Ecto neural progenitor cell (in vitro differentiated cells): ENCODE measurements at regions not wholly inside any gene's neighbourhood (a gene's known extent, or its start where the extent isn't known, plus 50 kb on each side); places are given as distances from the start of the nearest gene placed in this dataset.

Experiments
- DNase-seq: peaks from one replicate; pipeline ENCODE4 v3.0.0-alpha.2; 2018; ENCODE audit warnings: low spot score

GRCh38 chr1:29812408-29813135, 576.2 kb downstream of the PTPRU start:
- DNase-seq: peak; percentile 32

GRCh38 chr1:29811727-29812407, 575.5 kb downstream of the PTPRU start:
- peak; percentile 15 for DNase-seq

DNA sequence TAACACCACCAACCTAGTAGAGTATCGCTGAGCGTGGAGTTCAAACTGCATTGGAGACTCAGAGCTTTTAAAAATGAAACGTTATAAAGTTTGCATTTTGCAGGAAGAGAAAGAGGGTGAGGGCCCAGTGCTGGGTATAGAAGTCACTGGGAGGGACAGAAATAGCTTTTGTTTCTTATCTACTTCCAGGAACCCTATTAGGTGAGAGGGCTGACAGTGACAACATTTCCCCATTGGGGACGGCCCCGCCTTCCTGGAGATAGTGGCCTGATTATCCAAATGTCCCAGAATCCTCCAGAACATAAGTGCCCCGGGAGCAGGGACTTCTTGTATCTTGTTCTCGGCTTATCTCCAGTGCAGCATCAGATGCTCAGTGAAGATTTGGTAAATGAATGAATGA, 574.9 kb downstream of the PTPRU start:
- DNase-seq: peak; percentile 15

DNA sequence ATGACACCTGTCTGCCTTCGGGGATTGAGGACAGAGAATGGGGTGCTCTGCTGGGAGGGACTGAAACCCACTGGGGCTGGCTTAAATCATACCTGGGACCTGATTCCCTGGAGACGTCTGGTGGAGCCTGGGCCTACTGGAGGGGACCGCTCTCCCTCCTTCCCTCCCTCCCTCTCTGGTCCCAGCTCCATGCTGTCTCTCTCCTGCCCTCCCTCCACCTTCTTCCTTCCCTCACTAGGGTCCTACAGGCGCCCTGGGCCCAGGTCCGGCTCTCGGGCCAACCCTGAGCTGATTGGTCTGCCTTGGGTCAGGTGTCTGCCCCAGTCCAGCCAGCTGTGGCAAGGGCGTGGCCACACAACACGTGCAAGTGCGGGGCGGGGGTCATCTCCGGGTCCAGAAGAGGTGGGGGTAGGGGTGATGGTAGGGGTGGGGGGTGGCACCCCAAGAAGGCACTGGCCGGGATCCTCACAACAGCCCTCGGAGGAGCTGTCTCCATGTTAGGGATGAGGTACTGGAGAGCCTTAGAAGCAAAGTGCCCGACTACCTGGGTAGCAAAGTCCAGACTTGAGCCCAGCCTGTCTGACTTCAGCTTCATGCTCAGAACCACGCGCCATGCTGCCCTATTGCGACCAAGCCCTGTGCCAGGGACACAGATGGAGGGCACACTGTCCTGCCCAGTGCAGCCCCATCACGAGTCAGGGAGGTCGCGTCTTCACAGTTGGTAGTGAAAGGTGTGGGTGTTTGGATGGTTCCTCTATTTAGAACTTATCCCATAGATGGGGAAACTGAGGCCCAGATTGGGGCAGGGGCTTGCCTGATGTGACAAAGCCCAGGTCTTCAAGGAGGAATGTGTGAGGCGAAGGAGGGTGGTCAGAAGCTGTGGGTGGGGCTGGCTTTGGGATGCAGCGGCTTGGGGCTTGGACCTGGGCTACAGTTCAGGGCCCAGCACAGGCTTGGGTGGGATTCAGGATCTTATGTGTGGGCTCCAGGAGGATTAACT, 574.1 kb downstream of the PTPRU start:
- peak; percentile 39 for DNase-seq

DNA sequence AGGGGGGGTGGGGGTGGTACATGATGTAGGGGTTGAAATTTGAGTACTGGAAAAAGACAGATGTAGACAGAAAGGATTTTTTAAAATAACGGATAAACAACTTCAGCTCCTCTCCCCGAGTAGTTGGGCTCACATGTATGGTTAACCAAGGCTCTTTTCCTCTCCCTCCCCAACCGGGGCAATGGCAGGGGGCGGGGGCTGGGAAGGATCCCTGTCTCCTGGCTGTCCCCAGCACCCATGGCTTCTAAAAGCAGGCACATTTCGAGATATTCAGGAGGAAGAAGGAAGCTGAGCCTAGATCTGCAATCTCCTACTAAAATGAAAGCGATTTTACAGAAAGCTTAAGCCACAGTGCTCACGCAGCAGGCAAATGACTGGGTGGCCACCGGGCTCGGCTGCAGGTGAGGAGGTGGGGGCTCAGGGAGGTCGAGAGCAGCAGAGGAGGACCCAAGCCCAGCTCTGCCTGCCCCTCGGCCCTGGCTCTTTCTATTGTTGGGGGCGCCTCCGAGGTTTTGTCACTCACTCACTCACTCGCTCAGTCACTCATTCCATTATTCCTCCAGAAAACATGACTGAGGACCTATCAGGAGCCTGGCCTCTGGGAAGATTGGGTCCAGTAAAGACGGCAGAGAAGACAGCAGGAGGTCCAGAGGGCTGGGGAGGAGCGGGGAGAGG, 573.3 kb downstream of the PTPRU start:
- peak; percentile 32 for DNase-seq

GRCh38 chr1:29808141-29808995, 572.0 kb downstream of the PTPRU start:
- DNase-seq: peak; percentile 32

DNA sequence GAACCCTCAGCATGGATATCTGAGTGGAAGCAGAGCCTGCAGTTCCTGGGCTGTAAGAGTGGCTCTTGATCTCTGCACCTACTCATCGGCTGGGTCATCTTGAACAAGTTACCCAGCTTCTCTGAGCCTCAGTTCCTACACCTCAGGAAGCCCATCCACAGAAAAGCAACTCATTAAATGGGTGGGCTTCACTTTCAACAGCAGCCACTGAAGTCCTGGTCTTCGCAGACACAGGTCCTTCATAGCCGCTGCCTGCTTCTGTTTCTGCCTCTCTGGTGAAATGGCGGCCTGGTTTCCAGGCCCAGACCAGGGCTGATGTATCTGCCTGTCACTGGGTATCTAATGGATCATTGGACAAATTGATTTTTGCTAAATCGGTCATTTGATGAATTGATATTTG, 571.4 kb downstream of the PTPRU start:
- peak; percentile 29 for DNase-seq

GRCh38 chr1:29806646-29807319, 570.5 kb downstream of the PTPRU start:
- peak; percentile 39 for DNase-seq

DNA sequence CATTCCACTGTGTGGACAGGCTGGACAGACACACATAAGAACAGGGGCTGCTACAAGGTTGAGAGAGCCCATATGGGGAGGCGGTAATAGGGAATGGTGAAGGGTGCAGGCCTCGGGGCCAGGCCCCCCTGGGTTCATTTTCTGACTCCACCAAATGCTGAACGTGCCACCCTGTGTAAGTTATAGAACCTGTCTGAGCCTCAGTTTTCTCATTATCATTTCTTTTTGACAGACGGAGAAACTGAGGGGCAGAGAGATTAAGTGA, 569.5 kb downstream of the PTPRU start:
- DNase-seq: peak; percentile 21

DNA sequence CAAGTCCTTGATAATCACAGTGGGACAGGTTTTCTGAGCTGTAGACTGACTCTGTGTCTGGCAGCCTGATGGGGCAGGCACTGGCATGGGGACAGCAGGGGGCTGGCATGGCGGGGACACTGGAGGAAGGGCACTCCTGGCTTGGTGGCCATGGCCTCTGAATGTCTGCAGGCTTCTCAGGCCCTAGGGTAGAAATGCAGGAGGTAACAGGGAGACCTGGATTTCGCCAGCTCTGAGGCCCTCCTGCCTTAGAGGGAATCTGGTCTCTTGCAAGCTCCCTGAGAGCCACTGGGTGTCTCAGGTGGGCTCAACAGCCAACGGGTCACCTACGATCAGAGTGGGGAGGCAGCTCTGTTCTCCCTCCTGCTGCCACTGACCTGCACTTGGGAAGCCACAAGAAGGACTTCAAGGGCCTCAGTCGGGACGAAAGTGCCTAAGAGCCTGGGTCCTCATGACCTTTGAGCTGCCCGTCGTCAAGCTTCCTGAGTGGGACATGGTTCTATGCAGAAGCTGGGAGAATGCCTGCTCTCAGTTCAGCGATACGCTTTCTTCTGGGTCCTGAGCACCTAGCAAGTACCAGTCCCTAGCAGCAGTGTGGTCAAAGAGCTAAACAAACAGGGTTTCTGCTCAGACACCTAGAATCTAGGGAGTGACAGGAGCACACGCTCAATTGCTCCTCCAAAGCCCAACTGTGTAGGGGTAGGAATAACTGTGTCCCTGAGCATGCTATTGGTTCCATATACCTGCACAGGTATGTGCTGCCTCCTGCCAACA, 569.0 kb downstream of the PTPRU start:
- DNase-seq: peak; percentile 38

DNA sequence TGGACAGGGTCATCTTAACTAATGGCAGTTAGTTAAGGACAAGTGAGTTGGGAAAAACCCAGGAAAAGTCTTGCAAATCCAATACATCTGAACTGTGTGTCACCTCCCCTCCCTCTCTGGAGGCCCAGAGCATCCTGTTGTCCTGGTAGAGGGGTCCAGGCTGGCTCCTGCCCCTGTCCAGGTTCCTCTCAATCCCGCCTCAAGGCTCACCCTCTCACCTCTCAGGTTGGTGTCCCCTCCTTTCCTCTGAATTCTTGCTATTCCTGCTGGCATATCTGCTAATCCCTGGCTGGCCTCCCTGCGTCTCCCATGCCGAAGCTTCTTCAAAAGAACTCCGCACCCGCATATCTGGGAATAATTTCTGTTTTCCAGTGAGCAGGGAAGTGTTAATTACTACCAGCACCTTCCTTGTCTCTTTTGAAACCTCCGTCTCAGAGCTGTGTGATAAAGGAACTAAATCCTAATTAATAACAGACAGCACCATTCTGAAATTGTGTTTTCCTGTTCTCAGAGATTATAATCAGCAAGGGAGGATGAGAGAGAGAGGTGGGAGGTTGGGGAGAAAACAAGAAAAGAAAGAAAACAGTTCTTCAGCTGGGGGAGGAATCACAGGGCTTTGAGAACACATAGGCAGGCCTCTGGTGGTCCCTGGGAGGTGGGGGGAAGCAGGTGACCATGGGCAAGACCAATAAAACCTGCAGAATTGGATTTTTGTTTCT, 568.0 kb downstream of the PTPRU start:
- peak; percentile 37 for DNase-seq

GRCh38 chr1:29803486-29803885, 567.2 kb downstream of the PTPRU start:
- peak; percentile 39 for DNase-seq

- peak; percentile 26 for DNase-seq
These were observed 566.1 kb downstream of the PTPRU start for GRCh38 chr1:29802181-29803068.

DNA sequence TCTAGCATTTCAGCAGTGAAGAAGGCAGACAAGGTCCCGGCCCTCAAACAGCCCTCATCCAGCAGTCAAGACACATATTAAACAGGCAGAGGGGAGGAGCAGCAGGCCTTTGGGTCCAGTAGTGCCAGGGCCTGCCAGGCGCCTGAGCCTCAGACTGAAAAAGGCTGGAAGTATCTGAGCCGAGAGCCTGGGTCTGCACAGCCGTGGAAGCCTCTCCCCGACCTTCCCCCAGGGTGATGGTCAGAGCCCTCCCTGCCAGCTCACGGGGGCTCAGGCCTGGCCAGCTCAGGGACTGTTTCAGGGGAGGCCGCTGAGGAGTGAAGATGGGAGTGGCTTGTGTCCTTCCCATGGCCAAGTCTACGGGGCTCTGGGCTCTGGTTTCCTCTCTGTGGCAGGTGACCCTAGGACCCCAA, 565.2 kb downstream of the PTPRU start:
- no peak for DNase-seq

DNA sequence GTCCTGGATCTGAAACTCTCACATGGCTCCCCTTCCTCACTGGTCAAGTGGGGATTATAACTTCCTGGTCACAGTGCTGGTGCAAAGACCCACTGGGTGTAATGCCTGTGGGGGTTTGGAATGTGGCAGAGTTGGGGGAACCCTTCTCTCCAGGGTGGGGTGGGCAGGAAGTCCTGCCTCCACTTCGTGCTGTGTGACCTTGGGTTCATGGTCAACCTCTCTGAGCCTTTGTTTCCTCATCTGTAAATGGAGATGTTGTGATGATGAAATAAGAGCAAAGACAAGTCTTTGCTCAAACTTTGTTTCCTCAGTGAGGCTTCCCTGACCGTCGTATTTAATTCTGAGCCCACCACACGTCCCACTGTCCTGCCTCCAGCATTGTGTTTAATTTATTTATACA, 564.7 kb downstream of the PTPRU start:
- DNase-seq: no peak

DNA sequence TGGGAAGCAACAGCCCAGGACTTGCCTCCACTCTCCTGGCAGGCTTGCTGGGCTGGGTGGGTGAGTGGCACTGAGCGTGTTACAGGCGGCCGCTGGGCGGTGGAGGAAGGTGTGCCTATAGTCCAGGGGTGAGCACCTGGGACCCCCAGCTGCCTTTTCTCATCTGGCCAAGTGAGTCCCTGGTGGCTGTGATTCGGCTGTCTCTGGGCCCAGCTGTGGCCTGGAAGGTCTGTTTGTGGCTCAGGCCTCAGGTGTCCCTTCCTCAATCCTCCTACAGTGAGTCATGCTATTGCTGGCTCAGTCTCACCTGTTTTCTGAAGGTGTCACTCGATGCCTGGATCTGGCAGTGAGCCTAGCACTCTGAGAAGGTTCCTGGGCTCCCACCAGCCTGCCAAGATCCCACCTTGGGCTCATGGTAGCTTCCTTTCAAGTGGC, 564.2 kb downstream of the PTPRU start:
- no peak for DNase-seq

DNA sequence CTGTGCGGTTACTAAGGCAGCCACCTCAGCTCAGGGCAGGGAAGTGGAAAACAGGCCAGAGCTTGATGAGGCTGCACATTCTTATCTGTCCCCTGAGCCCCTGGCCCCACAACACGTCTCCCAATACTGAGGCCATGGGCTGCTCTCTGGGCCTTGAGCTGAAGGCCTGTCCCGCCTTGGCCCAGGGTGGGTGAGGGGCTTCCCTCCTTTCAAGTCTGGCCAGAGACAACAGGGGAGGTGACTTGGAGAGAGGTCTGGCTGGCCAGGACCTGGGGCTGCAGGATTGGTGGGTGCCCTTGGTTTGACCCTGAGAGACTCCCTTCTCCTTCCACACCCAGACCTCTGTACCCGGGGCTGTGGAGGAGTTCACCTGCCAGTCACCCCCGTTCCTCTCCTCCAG, 563.8 kb downstream of the PTPRU start:
- DNase-seq: no peak
